HG02938 (cell line): ENCODE measurements at regions not wholly inside any gene's neighbourhood (a gene's known extent, or its start where the extent isn't known, plus 50 kb on each side); places are given as distances from the start of the nearest gene placed in this dataset.

ENCODE experiments used
- ATAC-seq: cut with Tn5 transposase; IDR thresholded peaks from one replicate; pipeline ENCODE4 v1.9.1; 2021; ENCODE audit warnings: mild to moderate bottlenecking, moderate library complexity; ENCODE audit not compliant: unreplicated experiment

- no peak for ATAC-seq
Measured at GRCh38 chr11:30650266-30650665, 64.1 kb upstream of the MPPED2 start.
